ENCODE measurements at regions not wholly inside any gene's neighbourhood (a gene's known extent, or its start where the extent isn't known, plus 50 kb on each side); places are given as distances from the start of the nearest gene placed in this dataset.
"Not testable (repeated sequence)": the region's sequence is repeated elsewhere in the genome, so short reads cannot be mapped to it uniquely, and the experiment has no call there.

GRCh38 chr10:36533316-36533715 lies 592.1 kb upstream of the ANKRD30A start:
- ATAC-seq, result no peak
- DNase-seq (ENCODE audit: low spot score), result no peak
- intact Hi-C loops (cut with DNase I), result no loop called here

DNA sequence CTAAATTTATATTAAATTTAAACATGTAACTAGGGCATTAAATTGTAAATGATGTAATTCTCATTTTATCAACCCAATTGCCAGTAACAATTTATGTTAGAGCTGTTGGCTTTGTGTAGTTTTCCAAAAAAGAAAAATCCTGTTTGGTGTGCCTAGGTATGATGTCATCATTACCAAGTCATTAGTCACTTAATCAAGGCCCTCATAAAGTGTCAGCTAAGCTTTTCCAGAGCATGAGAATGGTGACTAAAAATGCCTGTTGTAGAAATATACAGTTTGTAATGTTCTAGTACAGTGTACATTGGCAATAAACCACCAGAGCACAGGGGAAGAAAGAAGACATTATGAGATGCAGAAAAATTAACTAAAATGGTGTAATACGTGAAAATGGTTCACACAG lies 593.8 kb upstream of the ANKRD30A start:
- intact Hi-C loops (cut with DNase I), result no loop called here
- DNase-seq (ENCODE audit: low spot score) (no peak), ATAC-seq (no peak)

GRCh38 chr10:36526033-36526432 lies 599.4 kb upstream of the ANKRD30A start:
- intact Hi-C loops (cut with DNase I), result no loop called here
- no peak for ATAC-seq
- no peak for DNase-seq (ENCODE audit: low spot score)

DNA sequence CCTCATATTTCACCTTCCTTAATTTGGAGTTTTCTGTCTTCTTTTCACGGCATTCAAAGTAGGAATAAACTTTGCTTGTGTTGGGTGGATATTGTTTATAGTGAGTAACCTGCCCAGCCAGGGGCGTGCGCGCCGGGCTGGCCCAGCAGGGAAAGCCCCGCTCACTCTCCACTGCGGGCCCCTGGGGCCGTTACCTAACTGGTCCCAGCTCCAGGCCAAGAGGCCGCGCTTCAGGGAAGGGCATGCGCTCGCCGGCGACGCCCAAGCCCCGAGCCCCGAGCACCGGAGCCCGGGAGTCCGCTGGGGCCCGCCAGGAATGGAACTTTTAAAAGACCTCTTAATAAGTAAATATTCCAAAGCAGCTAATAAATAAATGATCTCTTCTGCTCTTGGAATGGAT lies 601.3 kb upstream of the ANKRD30A start:
- DNase-seq (ENCODE audit: low spot score); ATAC-seq; intact Hi-C loops (cut with DNase I): not testable (repeated sequence)

GRCh38 chr10:36519909-36520308 lies 605.5 kb upstream of the ANKRD30A start:
- DNase-seq (ENCODE audit: low spot score) (no peak), ATAC-seq (no peak)
- intact Hi-C loops (cut with DNase I), result no loop called here

- intact Hi-C loops (cut with DNase I), result no loop called here
- DNase-seq (ENCODE audit: low spot score) (no peak), ATAC-seq (no peak)
Observed at GRCh38 chr10:36516281-36516680, 609.1 kb upstream of the ANKRD30A start.

- intact Hi-C loops (cut with DNase I), result no loop called here
- DNase-seq (ENCODE audit: low spot score) (no peak), ATAC-seq (no peak)
Observed at GRCh38 chr10:36515319-36515718, 610.1 kb upstream of the ANKRD30A start.

- intact Hi-C loops (cut with DNase I), result no loop called here
- DNase-seq (ENCODE audit: low spot score) (no peak), ATAC-seq (no peak)
Observed at GRCh38 chr10:36507715-36508114, 617.7 kb upstream of the ANKRD30A start.

- DNase-seq (ENCODE audit: low spot score) (no peak), ATAC-seq (peak; percentile 72)
- intact Hi-C loops (cut with DNase I), result no loop called here
Observed at GRCh38 chr10:36506697-36507496, 618.5 kb upstream of the ANKRD30A start.

GRCh38 chr10:36506261-36506660 lies 619.1 kb upstream of the ANKRD30A start:
- no peak for DNase-seq (ENCODE audit: low spot score)
- intact Hi-C loops (cut with DNase I), result no loop called here
- no peak for ATAC-seq

- ATAC-seq (peak; percentile 53), DNase-seq (ENCODE audit: low spot score) (no peak)
- intact Hi-C loops (cut with DNase I), result no loop called here
Observed at GRCh38 chr10:36504758-36505157, 620.6 kb upstream of the ANKRD30A start.

DNA sequence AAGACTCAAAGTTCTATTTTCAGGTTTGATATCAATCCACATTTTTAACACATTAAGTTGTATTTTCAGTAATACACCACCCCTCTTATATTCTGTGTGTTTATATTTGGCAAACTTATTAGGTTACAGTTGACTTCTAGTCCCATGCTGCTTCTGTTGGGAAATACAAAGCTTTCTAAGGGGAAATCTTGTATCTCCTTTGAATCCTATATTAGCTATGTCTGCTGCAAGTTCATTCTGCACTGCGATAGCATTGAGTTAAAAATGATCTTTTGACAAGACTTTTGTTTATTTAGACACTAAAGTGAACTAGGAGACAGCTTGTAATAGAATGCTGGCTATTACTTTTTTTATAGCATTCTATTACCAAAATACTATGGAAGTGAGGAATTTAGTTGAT lies 625.1 kb upstream of the ANKRD30A start:
- no peak for ATAC-seq
- DNase-seq (ENCODE audit: low spot score), result no peak
- intact Hi-C loops (cut with DNase I), result no loop called here

DNA sequence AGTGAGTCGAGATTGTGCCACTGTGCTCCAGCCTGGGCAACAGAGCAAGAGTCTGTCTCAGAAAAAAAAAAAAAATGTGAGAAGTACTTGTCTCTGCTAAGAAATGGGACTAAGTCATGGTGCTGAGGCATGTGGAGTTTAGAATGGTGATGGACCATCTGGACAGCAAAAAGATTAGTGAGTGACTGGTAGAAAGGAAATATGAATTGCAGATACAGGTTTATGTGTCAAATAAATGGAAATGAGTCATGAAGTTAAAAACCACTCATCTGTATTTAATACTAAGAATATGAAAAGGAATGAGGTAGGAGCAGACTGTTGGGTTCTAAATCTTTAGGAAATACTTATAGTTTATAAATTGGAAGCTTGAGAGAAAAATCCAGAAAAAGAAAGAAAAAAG lies 625.7 kb upstream of the ANKRD30A start:
- intact Hi-C loops (cut with DNase I), result no loop called here
- no peak for ATAC-seq
- no peak for DNase-seq (ENCODE audit: low spot score)

DNA sequence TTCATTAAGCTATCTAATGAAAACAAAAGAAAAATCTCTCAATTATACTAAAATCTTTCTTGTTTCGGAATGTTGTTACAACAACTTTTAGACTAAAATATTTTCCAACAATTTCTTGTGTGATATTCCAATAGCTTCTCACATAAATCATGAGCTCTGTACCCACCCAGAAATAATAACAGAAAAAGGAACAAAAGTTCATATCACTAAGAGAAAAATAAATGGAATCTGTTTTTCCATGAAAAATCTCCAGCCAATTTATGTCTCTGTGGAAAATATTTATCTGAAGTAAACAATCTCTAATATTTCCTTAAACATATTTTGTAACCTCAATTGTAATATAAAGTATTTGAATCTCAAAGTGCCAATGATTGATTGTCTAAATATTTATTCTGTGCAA lies 628.6 kb upstream of the ANKRD30A start:
- DNase-seq (ENCODE audit: low spot score), result no peak
- peak; percentile 61 for ATAC-seq
- intact Hi-C loops (cut with DNase I), result no loop called here

GRCh38 chr10:36494371-36494770 lies 631.0 kb upstream of the ANKRD30A start:
- ATAC-seq, result no peak
- intact Hi-C loops (cut with DNase I), result no loop called here

DNA sequence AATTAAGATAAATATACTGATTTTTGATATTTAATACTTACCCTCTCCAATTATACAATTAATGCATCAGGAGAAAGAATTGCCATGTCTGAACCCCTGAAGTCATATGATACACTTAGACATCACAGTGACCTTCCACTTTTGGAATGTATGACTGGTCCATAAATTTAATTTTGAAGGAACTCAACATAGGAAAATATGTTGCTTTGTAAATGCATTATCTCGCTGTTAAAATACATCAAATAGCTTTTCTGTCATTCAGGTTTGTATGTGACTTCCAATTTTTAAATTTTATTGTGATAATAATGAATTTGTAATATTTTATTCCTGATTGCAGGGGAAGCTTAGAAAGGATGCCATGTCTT lies 631.9 kb upstream of the ANKRD30A start:
- DNase-seq (ENCODE audit: low spot score) (no peak), ATAC-seq (no peak)
- intact Hi-C loops (cut with DNase I), result no loop called here

More at GRCh38 chr10:36494371-36494770, 631.0 kb upstream of the ANKRD30A start:
- DNase-seq (ENCODE audit: low spot score), result no peak

DNA sequence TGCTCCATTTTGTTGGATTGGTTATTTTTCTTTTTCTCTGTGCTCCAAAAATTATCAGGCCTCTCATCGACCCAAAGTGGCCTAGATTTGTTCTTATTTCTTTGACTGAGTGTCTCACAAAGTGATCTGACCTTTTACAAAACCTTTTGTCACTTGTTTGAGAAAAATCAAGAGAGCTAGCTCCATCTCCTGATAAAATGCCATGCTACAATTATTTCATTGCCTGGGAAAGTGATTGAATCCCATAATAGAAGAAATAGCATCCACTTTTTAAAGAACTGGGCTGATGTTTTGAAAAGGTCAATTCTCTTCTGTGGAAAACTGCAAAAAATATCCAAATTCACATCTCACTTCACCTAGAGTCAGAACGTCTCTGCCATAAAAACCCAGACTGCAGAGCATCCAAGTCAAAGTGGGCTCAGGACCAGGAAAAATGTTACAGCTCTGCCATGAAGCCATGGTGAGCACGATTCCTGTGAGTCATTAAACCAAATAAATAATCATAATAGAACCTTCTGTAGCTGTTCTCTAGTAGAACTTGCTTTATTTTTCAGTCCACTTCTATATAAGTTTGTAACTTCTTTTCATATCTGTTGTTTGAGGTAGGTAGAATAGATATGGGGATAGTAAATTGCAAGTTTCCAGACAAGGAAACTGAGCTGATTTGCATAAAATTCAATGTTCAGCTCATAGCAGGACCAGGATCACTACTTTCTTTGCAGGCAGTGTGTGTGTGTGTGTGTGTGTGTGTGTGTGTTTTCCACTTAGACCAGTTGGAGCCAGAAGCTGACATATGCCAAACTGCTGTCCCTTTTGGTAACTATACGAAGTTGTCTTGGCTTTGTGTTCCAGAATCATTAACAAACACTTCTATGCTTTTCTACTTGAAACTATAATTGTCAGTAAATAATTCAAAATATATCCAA lies 632.5 kb upstream of the ANKRD30A start:
- intact Hi-C loops (cut with DNase I), result no loop called here
- ATAC-seq (no peak), DNase-seq (ENCODE audit: low spot score) (no peak)

GRCh38 chr10:36491926-36492325 lies 633.5 kb upstream of the ANKRD30A start:
- intact Hi-C loops (cut with DNase I), result no loop called here
- DNase-seq (ENCODE audit: low spot score), result no peak
- ATAC-seq, result no peak

GRCh38 chr10:36489611-36490228 lies 635.7 kb upstream of the ANKRD30A start:
- ATAC-seq (peak; percentile 87), DNase-seq (ENCODE audit: low spot score) (peak; percentile 68)
- intact Hi-C loops (cut with DNase I), result no loop called here

GRCh38 chr10:36489181-36489580 lies 636.2 kb upstream of the ANKRD30A start:
- DNase-seq (ENCODE audit: low spot score) (no peak), ATAC-seq (no peak)
- intact Hi-C loops (cut with DNase I), result no loop called here

Data from sciatic nerve (tissue), 2 donors.